Activated naive CD8-positive, alpha-beta T cell treated with anti-CD3 and anti-CD28 coated beads, Interleukin-2, amount 50 U/mL, for 24 hours (primary cell): ENCODE measurements at regions not wholly inside any gene's neighbourhood (a gene's known extent, or its start where the extent isn't known, plus 50 kb on each side); places are given as distances from the start of the nearest gene placed in this dataset.

Experiments used
- ATAC-seq: fragments of 150-1000 bp; cut with Tn5 transposase; one replicate; pipeline ENCODE4 v1.10.0; 2021
- DNase-seq: peaks from one replicate; pipeline ENCODE4 v3.0.0; 2021
- H3K27ac Mint-ChIP-seq: one replicate; pipeline ENCODE4 v1.8.0; 2021; ENCODE audit warnings: mild to moderate bottlenecking, mixed read lengths
- H3K27me3 Mint-ChIP-seq: one replicate; pipeline ENCODE4 v1.8.0; 2021; ENCODE audit warnings: mixed read lengths
- H3K36me3 Mint-ChIP-seq: one replicate; pipeline ENCODE4 v1.8.0; 2021; ENCODE audit warnings: low read depth, mixed read lengths
- H3K4me1 Mint-ChIP-seq: one replicate; pipeline ENCODE4 v1.8.0; 2021; ENCODE audit warnings: mixed read lengths
- H3K4me3 Mint-ChIP-seq: one replicate; pipeline ENCODE4 v1.8.0; 2021; ENCODE audit warnings: mild to moderate bottlenecking, moderate library complexity, mixed read lengths
- H3K9me3 Mint-ChIP-seq: one replicate; pipeline ENCODE4 v1.8.0; 2021; ENCODE audit warnings: mixed read lengths

DNA sequence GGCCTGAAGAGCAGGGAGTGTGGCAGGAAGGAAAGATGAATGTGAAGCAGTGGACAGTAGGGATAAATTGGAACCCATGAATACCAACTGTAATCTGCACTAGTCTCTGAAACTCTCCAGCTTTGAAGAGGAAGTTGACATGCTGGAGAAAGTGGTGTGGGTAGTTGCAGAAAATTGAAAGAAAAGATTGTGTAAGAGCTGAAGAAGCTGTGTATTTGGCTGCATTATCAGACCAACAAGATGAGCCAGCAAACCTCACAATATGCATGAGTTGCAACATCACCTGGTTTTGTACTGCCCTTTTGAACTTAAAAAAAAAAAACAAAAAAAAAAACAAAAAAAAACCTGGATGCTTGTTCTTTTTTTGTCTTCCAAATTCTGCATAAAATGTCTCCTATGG lies 921.9 kb upstream of the EYS start:
- ATAC-seq (no peak), DNase-seq (no peak)
- Mint-ChIP-seq H3K36me3 (no peaks in the 10 kb centered on the region), H3K9me3 (peaks cover 3% of the 10 kb centered on the region), H3K27ac (no peak overlapping the region), H3K4me1 (no peaks in the 10 kb centered on the region), H3K4me3 (no peak overlapping the region), H3K27me3 (no peaks in the 10 kb centered on the region)

DNA sequence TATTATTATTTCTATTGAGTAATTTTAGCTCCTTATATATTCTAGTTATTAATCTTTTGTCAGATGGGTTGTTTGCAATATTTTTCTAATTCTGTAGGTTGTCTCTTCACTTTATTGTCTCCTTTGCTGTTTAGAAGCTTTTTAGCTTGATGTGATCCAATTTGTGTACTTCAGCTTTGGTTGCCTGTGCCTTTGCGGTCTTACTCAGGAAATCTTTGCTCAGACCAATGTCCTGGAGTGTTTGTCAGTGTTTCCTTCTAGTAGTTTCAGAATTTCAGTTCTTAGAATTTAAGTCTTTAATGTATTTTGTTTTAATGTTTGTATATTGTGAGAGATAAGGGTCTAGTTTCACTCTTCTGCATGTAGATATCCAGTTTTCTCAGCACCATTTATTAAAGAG lies 916.0 kb upstream of the EYS start:
- no peak for ATAC-seq
- Mint-ChIP-seq H3K4me3 (no peak overlapping the region), H3K9me3 (peaks cover 7% of the 10 kb centered on the region), H3K27me3 (no peaks in the 10 kb centered on the region), H3K36me3 (no peaks in the 10 kb centered on the region), H3K4me1 (no peaks in the 10 kb centered on the region), H3K27ac (no peak overlapping the region)
- DNase-seq = no peak

- Mint-ChIP-seq H3K9me3 (peaks cover 9% of the 10 kb centered on the region), H3K27ac (no peak overlapping the region), H3K4me3 (no peak overlapping the region), H3K27me3 (no peaks in the 10 kb centered on the region), H3K36me3 (no peaks in the 10 kb centered on the region), H3K4me1 (no peaks in the 10 kb centered on the region)
- DNase-seq (no peak), ATAC-seq (no peak)
Measured at GRCh38 chr6:66605971-66606370, 898.9 kb upstream of the EYS start.

DNA sequence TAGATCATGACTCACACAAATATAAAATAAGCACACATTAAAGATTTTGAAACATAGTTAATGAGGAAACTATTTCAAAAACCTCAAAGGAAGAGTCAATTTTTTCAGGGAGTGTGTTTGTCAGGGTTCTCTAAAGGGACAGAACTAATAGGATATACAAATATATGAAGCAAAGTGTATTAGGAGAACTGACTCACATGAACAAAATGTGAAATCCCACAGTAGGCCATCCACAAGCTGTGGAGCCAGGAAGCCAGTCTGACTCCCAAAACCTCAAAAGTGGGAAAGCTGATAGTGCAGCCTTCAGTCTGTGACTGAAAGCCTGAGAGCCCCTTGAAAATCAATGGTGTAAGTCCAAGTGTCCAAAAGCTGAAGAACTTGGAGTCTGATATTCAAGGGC lies 898.0 kb upstream of the EYS start:
- no peak for DNase-seq
- Mint-ChIP-seq H3K27ac (no peak overlapping the region), H3K4me1 (no peaks in the 10 kb centered on the region), H3K27me3 (no peaks in the 10 kb centered on the region), H3K9me3 (peaks cover 13% of the 10 kb centered on the region), H3K36me3 (no peaks in the 10 kb centered on the region), H3K4me3 (no peak overlapping the region)
- ATAC-seq = no peak

GRCh38 chr6:66599541-66599940 lies 892.5 kb upstream of the EYS start:
- H3K36me3 Mint-ChIP-seq = no peaks in the 10 kb centered on the region
- no peaks in the 10 kb centered on the region for H3K27me3 Mint-ChIP-seq
- H3K4me1 Mint-ChIP-seq = no peaks in the 10 kb centered on the region
- H3K4me3 Mint-ChIP-seq = no peak overlapping the region
- no peak for DNase-seq
- peaks cover 13% of the 10 kb centered on the region for H3K9me3 Mint-ChIP-seq
- no peak for ATAC-seq
- no peak overlapping the region for H3K27ac Mint-ChIP-seq

GRCh38 chr6:66578362-66578761 lies 871.3 kb upstream of the EYS start:
- Mint-ChIP-seq H3K4me3 (no peak overlapping the region), H3K36me3 (no peaks in the 10 kb centered on the region), H3K27me3 (no peaks in the 10 kb centered on the region), H3K9me3 (no peaks in the 10 kb centered on the region), H3K4me1 (no peaks in the 10 kb centered on the region), H3K27ac (no peak overlapping the region)
- ATAC-seq = no peak
- DNase-seq = no peak

DNA sequence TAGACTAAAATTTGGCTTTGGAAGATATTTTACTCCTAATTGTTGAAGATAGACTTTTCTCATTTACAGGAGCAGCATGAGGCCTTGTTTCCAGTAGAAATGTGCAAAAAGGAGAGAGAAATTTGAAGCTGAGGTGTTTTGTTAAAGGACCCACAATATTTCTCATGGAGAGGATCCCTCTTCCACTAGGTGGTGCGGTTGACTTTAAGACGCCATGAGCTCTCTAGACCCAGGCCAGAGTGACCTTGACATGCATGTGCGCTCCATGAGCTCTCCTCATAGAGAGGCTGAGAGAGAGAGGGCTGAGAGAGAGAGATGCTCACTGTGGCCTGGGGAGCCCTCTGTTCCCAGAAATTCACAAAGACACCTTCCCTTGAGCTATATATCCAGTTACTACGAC lies 861.2 kb upstream of the EYS start:
- no peak overlapping the region for H3K27ac Mint-ChIP-seq
- DNase-seq = no peak
- no peak overlapping the region for H3K4me3 Mint-ChIP-seq
- H3K9me3 Mint-ChIP-seq = peaks cover 8% of the 10 kb centered on the region
- ATAC-seq = no peak
- H3K36me3 Mint-ChIP-seq = no peaks in the 10 kb centered on the region
- H3K27me3 Mint-ChIP-seq = no peaks in the 10 kb centered on the region
- no peaks in the 10 kb centered on the region for H3K4me1 Mint-ChIP-seq

DNA sequence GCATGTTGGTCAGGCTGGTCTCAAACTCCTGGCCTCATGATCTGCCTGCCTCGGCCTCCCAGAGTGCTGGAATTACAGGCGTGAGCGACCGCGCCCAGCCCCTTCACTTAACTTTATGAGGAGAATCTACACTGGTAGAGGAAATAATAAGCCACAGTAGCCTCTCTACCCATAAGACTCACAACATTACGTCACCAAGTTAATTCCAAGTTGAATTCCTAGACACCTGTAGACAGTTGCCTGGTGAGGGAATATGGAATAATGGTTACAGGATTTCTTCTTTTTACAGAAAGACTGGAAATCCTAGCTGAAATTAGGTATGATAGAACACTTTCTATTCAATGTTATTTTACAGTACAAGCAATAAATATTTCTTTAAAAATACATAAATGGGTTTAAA lies 854.5 kb upstream of the EYS start:
- Mint-ChIP-seq H3K36me3 (no peaks in the 10 kb centered on the region), H3K4me3 (no peak overlapping the region), H3K27me3 (no peaks in the 10 kb centered on the region), H3K9me3 (peaks cover 12% of the 10 kb centered on the region), H3K27ac (no peak overlapping the region), H3K4me1 (no peaks in the 10 kb centered on the region)
- no peak for ATAC-seq
- no peak for DNase-seq

DNA sequence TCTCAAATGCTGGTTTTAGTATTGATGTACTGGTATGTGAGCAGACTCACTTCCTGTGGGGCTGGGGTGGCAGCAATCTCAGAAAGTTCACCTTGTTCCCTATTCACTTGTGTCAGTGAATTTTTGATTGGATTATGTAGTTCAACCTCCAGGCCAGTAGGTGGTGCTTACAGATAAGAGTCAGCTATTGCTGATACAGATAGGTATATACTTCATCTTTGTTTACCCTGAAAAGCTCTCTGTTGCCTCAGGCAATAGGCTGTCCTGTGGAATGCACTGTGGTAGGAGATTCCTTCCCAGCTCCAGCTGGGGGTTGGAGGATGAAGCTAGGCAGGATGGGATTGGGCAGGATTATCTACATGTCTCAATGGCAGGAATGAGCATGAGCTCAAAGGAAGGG lies 851.2 kb upstream of the EYS start:
- Mint-ChIP-seq H3K27me3 (no peaks in the 10 kb centered on the region), H3K4me1 (no peaks in the 10 kb centered on the region), H3K27ac (no peak overlapping the region)

GRCh38 chr6:66556936-66557335 lies 849.9 kb upstream of the EYS start:
- Mint-ChIP-seq H3K27ac (no peak overlapping the region), H3K27me3 (no peaks in the 10 kb centered on the region), H3K36me3 (no peaks in the 10 kb centered on the region), H3K4me3 (no peak overlapping the region), H3K4me1 (no peaks in the 10 kb centered on the region), H3K9me3 (peaks cover 33% of the 10 kb centered on the region)
- no peak for DNase-seq
- ATAC-seq = no peak

More for the DNA sequence above, 851.2 kb upstream of the EYS start:
- H3K4me3 Mint-ChIP-seq = no peak overlapping the region
- DNase-seq = no peak
- H3K36me3 Mint-ChIP-seq = no peaks in the 10 kb centered on the region
- H3K9me3 Mint-ChIP-seq = peaks cover 33% of the 10 kb centered on the region
- no peak for ATAC-seq

DNA sequence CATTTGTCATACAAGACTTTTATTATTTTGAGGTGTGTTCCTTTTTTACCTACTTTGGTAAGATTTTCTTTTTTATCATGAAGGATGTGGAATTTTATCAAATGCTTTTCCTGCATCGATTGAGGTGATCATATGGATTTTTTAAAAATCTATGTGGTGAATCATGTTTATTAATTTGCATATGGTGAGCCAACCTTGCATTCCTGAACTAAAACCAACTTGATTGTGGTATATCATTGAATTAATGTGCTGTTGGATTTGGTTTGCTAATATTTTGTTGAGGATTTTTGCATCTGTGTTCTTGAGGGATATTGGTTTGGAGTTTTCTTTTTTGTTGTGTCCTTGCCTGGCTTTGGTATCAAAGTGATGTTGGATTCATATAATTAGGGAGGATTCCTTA lies 848.1 kb upstream of the EYS start:
- H3K27ac Mint-ChIP-seq = no peak overlapping the region

DNA sequence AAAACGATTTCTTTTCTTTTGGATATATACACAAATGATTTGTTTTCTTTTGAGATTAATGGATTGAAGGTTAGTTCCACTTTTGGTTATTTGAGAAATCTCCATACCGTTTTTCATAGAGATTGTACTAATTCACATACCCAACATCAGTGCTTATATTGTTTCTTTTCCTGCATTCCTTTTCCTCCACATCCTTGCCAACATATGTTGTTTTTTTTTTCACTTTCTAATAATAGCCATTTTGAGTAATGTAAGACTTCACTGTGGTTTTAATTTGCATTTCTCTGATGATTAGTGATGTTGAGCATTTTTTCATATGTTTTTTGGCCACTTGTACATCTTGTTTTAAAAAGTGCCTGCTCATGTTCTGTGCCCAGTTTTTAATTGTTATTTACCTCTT lies 846.4 kb upstream of the EYS start:
- no peak overlapping the region for H3K27ac Mint-ChIP-seq
- no peaks in the 10 kb centered on the region for H3K36me3 Mint-ChIP-seq

More for the DNA sequence above, 848.1 kb upstream of the EYS start:
- Mint-ChIP-seq H3K27me3 (no peaks in the 10 kb centered on the region), H3K4me1 (no peaks in the 10 kb centered on the region), H3K4me3 (no peak overlapping the region), H3K9me3 (peaks cover 36% of the 10 kb centered on the region), H3K36me3 (no peaks in the 10 kb centered on the region)
- no peak for DNase-seq
- ATAC-seq = no peak

DNA sequence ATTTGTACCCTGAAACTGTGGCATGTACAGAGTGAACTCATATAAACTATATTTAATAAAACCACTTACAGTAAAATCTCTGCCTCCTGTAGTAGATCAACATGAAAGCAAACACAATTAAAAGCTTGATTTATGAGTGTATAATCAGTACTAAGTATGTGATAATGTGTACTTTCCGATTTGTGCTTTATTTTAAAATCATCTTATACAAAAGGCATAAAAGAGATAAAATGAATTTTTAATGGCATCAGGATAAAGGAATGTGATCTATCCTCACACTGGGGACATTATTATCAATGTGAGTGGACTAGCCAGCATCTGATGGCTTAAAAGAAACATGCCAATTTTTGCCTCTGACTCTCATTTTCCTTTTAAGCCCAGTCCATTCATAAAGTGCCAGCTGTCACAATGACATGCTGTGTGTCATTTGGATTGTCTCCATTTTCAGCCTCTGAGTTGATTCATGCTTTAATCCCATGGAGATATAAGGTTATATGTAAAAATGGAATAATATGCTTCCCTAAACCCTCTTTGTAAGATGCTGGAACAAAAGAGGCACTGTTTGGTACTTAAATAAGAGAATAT lies 831.6 kb upstream of the EYS start:
- H3K36me3 Mint-ChIP-seq = no peaks in the 10 kb centered on the region
- no peak for ATAC-seq
- no peaks in the 10 kb centered on the region for H3K4me1 Mint-ChIP-seq
- no peak overlapping the region for H3K27ac Mint-ChIP-seq
- no peak for DNase-seq
- H3K9me3 Mint-ChIP-seq = peaks cover 9% of the 10 kb centered on the region
- H3K4me3 Mint-ChIP-seq = no peak overlapping the region
- no peaks in the 10 kb centered on the region for H3K27me3 Mint-ChIP-seq

More for the DNA sequence above, 846.4 kb upstream of the EYS start:
- peaks cover 35% of the 10 kb centered on the region for H3K9me3 Mint-ChIP-seq
- H3K4me1 Mint-ChIP-seq = no peaks in the 10 kb centered on the region
- no peaks in the 10 kb centered on the region for H3K27me3 Mint-ChIP-seq
- H3K4me3 Mint-ChIP-seq = no peak overlapping the region
- DNase-seq = no peak
- no peak for ATAC-seq

GRCh38 chr6:66533921-66534404 lies 826.9 kb upstream of the EYS start:
- Mint-ChIP-seq H3K4me3 (no peak overlapping the region), H3K9me3 (peaks cover 5% of the 10 kb centered on the region), H3K27ac (no peak overlapping the region), H3K36me3 (no peaks in the 10 kb centered on the region), H3K27me3 (no peaks in the 10 kb centered on the region), H3K4me1 (no peaks in the 10 kb centered on the region)
- DNase-seq (no peak), ATAC-seq (no peak)

DNA sequence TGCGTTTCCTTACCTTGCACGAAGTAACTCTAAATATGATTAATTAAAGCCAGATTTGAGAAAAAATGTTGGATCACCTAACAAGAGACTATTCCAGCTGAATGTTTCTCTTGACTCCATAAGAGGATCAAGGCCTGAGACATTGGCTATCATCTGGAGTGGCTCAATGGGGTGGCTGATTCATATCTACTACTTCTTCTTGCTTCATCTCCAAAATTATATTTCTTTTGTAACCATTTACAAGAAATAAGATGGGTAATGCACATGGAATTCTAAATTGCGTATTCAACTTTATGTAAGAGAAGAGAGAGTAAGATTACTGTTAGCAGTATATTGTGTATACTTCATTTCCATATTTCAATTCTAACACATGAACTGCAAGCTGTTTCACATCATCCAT lies 819.0 kb upstream of the EYS start:
- ATAC-seq (no peak), DNase-seq (no peak)
- Mint-ChIP-seq H3K9me3 (peaks cover 8% of the 10 kb centered on the region), H3K27ac (no peak overlapping the region), H3K27me3 (no peaks in the 10 kb centered on the region), H3K4me3 (no peak overlapping the region), H3K4me1 (no peaks in the 10 kb centered on the region), H3K36me3 (no peaks in the 10 kb centered on the region)

DNA sequence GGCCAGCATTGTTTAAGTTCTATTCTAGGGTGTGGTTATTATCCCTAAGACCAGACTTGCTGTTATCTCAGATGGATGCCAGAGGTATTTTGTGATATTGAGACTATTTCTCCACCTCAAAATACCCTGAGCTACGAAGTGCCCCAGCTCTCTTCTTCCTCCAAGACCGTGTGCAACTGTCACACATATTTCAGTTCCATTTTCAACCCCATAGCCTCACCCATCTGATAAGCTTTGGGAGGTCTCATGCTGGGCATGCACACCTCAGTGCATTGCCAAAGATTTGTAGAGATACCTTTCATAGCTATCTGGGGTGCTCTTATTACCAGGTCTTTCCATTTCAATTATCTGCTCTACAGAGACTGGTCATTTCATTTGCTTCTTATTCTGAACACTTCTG lies 815.8 kb upstream of the EYS start:
- ATAC-seq = no peak

More for the DNA sequence above, 815.8 kb upstream of the EYS start:
- H3K4me1 Mint-ChIP-seq = no peaks in the 10 kb centered on the region
- no peak overlapping the region for H3K4me3 Mint-ChIP-seq
- no peak overlapping the region for H3K27ac Mint-ChIP-seq
- DNase-seq = no peak
- no peaks in the 10 kb centered on the region for H3K27me3 Mint-ChIP-seq
- H3K9me3 Mint-ChIP-seq = peaks cover 8% of the 10 kb centered on the region
- no peaks in the 10 kb centered on the region for H3K36me3 Mint-ChIP-seq
